T-helper 9 cell (primary cell): ENCODE measurements at regions not wholly inside any gene's neighbourhood (a gene's known extent, or its start where the extent isn't known, plus 50 kb on each side); places are given as distances from the start of the nearest gene placed in this dataset.

Experiments used
- DNase-seq: peaks from one replicate; pipeline ENCODE4 v3.0.0-alpha.2; 2020

DNA sequence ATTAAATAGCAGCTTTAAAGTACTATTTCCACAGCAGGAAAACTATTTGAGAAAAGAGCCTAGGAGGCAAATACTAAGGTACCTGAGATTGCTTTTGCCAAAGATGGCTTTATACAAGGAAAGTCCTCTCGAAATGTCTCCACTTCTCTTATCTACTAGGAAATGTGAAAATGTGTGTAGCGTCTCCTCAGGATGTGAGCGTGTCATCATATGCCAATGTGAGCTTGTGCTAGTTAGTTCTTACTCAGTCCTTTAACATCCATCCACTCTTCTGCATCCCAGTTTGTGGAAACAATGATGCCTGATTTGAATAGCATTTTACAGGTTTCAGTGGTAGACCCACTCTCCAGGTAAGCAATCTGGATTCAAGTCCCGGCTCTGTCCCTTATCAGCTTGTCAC lies 421.0 kb downstream of the DYNC2H1 start:
- DNase-seq = no peak

DNA sequence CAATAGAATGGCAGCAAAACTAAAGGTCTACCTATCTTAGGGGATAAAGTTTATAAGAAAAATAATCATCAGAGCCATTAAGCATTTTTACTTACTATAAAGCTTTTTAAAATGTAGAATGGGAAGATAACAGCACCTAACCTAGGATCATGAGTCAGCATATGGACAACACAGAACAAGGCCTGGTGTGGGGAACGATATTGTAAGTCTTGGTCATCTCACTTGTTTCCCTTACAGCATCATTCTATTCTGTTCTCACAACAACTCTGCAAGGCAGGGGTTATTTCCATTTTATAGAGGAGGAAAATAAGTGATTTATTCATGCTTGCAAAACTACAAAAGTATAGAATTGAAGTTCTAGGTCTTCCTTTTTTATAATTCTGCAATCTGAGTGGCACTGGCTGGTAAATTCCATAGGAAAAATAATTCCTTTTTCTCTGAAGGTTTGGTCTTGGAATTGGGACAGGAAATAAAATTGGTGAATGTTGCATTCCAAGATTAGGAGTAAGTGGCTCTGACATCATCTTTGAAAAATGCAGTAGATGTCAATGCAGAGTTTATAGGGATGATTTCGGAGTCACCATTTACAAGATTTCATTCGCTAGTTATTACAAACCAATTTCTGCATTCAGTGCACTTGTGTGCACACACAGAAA lies 423.0 kb downstream of the DYNC2H1 start:
- DNase-seq = no peak

DNA sequence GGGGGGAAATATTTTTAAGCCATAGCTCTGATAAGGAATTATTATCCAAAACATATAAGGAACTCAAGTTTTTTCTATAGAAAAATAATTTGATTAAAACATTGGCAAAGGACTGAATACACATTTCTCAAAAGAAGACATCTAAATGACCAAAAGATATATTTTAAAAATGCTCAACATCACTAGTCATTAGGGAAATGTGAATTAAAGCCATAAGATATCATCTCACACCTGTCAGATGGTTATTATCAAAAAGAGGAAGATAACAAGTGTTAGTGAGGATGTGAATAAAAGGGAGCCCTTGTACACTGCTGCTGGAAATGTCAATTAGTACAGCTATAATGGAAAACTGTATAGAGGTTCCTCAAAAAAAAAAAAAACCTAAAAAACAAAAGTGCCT lies 425.0 kb downstream of the DYNC2H1 start:
- DNase-seq = no peak

DNA sequence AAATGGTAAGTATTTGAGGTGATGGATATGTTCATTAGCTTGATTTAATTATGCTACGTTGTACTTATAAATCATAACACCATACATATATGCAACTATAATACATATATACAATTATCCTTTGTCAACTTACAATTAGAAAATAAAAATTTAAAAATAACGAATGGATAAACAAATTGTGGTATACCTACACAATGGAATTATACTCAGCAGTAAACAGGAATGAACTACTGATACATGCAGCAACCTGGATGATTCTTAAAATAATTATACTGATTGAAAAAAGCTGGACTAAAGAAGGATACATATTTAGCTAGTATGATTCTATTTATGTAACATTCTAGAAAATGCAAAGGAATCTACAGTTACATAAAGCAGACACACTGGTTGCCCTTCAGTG lies 425.7 kb downstream of the DYNC2H1 start:
- DNase-seq = no peak

DNA sequence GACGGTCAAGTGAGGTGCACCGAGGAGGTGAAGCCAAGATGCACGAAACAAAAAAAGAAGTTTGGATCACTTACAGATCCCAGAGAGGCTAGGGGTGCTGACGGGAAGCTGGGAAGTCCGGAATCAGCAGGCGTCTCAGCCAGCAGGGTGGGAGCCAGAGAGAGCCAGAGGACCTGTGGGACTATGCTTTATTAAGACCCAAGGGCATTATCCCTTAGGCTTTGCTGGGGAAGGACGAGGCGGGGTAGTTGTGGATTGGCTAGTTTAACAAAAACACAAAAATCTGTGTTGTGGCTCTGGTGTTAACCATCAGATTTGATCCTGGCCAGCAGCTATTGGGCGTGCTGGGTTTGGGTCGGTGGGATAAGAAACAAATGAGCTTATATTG lies 427.1 kb downstream of the DYNC2H1 start:
- DNase-seq = no peak

DNA sequence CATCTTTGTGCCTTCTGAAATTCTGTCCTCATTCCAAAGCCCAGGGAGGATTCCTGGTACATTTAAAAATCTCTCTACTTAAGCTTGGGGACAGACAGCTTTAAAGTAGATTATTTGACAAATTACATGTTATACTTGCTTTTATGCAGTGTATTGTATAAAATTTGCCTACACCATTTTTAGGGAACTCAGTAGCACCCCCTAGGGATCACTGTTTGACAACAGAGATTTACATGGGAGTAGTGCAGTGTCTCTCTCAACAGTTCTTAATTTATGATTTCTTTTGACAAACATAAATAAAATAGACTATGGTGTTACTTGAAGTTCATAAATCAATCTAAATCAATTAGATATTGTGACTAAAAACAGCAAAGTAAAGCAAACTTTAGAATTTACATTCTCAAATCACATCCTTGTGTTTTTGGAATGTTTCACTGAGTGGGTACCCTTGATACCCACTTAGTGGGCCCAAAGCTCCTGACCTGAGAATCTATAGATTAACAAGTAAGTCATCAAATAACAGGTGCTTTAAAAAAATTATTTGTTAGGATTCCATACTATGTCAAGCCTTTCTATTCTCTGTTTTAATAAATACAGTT lies 428.8 kb downstream of the DYNC2H1 start:
- DNase-seq = no peak

DNA sequence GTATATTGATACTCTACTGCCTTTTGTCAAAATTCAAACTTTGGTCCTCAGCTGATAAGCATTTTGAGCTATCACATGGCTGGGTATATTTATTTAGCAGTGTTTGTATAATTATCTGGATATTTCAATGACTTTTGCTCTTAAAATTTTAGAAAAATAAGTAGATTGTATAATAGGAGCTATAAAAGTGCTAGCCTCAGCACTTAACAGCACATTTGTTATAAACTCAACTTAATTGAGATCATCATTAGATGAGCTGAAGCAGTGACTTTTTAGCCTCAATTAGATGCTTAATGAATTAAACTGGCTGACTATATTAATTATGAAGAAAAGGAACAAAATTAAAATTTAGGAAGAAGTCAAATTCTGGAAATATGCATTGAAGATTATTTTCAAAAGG lies 429.9 kb downstream of the DYNC2H1 start:
- DNase-seq = no peak

DNA sequence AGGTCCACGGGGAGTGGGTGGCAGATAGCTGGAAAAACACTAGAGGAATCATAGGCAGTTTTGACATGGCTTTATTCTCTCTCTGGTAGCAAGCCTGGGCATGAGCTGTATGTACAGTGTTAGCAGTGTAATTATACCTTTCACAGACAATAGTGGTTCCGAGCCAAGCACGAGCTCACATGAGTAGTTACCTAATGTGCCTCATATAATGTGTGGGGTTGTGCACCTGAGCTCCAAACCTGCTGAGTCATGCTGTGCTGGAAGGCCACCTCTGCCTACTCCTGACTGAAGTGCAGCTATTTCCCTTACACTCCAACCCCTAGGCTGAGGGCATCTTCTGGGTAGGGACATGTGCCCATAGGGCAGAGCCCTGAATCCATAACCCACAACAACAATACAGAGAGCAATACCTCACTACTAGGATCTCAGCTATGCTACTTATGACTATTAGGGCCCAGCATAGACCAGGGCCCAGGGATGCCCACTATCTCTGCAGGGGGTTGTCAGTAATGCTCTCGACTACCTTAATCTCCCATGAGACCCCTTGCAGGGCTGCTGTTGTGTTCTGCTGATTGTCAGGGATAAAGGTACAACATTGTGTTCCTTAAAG lies 432.1 kb downstream of the DYNC2H1 start:
- peak; percentile 33 for DNase-seq

DNA sequence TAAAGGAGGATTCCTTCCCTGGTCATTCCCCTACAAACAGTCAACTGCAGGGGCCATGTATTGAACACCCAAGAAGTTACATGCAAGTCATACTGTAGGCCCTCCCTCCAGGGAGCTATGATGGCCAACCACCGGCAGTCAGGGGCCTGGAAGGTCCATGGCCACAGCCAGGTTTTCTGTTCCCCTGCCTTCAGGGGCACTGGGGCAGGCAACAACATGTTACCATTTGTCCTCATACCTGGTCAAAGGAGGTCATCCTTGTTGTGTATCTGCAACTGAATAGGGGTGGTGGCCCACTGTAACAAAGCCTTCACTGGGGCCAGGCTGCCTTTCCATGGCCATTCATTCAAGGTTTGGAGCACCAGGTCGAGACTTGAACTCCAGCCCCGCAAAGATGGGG lies 433.6 kb downstream of the DYNC2H1 start:
- no peak for DNase-seq

DNA sequence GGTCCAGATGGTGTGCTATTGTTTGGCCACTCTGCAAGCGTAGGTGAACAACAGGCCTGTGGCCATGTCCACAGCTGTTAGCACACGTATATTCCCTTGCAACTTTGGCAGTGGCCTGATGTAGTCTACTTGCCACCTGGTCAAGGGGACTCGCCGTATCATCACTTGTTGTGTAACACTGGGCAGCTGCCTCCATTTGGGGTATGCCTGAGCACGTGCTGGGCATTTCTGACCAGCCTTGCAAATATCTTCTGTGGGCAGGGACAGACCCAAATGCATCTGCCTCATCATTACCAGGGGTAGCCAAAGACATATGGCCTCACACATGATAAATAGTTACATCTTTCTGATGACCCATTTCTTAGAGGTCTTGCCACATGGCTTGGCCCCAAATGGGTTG lies 434.2 kb downstream of the DYNC2H1 start:
- DNase-seq = no peak

DNA sequence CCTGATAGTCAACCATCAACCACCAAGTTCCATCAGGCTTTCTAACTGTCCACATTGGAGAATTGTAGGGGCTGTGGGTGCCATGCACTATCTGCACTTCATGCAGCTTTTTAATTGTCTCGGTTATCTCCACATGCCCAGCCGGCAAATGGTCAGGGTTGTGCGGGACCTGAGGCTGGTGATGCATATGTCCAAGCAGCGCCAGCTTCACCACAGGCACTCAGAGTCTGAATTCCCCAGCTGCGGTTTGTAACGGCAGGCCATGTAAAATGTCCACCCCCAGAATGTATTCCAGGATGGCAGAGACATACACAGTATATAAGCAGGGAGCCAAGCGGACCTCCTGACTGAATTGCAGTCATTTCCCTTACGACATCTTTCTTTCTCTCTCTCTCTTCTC lies 435.6 kb downstream of the DYNC2H1 start:
- DNase-seq = no peak

DNA sequence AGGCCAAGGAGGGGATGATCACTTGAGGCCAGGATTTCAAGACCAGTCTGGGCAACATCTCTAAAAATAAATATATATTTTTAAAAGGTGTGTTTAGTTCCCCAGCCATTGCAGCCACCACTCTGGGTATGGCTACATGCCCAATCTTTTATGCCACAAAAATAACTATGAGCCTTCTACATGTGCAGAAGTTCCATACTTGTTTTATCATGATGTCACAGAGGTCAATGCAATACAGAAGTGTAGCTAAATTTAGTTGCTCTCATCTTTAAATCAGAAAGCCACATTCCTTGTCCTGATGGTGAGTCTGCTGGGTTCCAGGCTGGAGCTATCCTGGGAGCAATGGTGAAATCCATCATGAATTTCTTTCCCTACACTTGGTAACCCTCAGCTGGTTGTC lies 436.3 kb downstream of the DYNC2H1 start:
- DNase-seq = no peak

DNA sequence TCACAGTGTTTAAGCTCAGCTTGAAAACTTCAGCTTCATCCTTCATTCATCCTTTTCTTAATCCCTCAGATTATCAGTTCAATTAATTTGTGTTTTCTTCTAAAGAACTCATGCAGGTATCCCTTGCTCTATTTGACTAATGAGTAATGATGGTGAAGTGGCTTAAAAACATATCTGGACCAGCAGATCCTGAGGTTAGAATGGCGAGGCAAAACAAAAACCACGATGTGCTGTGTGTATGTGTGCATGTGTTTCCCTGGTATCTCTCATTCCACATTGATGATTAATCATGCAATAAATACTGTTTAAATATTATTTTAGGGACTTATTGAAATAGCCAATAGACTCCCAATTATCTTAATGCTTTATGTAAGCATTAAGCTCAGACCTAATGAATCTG lies 437.0 kb downstream of the DYNC2H1 start:
- DNase-seq = no peak

DNA sequence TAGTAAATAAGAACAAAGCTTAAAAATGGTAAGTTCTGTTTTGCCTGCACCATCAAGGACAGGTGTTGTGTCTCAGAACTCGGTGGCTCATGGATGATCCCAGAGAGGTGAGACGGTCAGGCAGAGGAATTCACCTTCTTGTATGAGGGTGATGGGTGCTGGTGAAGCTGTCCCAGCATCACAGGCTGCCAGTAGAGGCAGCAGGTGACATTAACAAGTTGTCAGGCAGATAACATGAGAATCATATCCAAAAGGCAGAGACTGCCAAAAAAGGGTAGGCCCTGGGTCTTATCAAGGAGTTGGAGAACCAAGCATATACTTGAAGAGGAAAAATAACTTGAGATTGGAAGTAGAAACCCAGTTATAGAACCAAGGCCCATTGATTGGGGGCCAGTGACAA lies 437.8 kb downstream of the DYNC2H1 start:
- DNase-seq = no peak

DNA sequence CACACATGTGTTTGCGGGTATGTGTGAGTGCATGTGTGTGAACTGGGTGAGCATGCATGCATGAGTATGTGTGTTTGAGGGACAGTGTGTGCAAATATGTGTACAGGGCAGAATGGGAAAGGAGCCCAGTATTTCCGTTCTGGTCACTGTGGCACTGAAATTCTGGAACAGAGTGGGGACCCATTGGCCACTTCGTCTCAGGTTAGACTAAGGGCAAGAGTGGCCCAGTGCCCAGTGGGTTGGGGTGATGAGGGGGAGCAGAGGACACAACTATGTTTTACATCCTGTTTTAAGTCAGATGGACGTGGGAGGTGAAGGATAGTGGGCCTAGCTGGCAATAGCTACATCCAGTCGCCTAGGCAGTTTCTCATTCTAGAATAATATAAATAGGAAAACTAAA lies 438.5 kb downstream of the DYNC2H1 start:
- DNase-seq = no peak

DNA sequence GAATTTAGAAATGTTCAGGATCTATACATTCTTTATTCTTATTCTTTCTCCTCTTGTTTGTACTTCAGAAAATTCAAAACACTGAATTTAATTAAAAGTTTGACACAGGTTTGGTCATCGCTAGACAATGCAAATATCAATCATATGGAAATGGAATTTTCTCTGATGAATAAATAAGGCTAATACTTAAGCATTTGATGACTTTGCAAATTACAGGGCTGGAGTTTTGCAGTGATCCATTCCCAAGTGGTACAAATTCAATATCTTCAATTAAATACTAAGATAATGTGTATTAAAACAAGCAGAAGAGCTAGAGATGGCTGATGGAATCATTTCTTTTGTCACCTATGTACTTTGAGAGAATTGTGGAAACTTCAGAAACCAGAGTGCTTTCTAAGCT lies 439.6 kb downstream of the DYNC2H1 start:
- no peak for DNase-seq

DNA sequence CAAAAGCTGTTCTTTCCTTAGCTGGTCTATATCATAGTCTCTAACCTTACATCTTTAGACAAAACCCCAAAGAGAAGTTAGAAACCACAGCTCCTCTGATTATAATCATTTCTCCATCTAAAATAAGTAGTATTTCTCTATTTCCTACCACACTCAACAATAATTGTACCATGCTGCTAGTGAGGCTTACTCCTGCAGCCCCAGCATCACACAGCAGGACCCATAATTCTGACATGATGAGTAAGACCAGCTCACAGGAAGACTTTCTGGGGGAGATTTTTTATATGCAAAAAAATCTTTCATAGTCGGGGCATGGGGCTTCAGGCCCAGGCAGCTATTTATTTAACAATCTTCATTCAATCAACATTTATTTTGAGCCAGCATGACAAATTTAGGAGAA lies 441.6 kb downstream of the DYNC2H1 start:
- no peak for DNase-seq

DNA sequence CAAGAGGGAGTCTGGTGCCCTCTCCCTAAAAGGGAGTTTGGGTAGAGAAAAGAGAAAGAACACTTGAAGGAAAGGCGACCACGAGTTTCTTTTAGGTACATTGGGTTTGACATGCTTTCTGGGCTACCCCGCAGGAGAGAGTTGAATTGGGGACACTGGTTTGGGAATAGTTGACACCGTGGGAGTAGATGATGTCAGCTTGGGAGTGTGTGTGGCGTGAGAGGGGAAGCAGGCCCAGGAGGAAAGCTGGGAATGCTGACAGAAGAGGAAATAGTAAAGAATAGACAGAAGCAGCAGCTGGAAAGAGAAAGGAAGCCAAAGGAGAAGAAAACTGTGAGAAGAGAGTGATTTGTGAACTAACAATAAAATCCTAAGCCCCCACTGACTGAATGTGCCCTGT lies 442.9 kb downstream of the DYNC2H1 start:
- DNase-seq = no peak

DNA sequence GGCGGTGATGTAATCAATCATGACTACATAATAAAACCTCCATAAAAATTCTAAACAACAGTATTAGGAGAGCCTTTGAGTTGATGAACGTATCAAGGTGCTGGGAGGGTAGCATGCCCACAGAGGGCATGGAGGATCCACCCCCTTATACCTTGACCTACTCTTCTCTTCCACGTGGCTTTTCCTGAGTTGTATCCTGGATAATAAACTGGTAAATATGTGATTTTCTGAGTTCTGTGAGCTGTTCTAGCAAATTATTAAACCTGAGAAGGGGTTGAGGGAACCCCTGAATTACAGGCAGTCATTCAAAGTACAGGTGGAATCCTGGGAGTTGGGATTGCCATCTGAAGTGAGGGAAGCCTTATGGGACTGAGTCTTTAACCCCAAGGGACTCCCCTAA lies 446.9 kb downstream of the DYNC2H1 start:
- no peak for DNase-seq

DNA sequence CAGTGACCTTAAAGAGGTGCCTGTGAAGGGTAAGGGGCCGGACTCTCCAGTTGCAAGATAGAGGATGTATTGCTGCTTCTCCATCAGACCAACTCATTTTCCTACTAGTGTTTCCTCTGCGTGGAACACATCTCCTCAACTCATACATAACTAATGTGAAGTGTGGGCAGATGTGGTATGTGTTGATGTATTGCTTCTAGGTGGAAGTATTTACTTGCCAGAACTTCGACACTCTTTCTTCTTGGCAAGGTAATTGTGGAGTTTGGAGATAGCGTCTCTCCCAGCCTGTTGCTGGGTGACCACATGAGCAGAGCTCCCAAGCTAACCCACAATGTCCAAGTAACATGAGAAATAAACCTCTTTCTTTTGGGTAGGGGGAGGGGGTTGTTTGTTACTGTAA lies 456.9 kb downstream of the DYNC2H1 start:
- no peak for DNase-seq

DNA sequence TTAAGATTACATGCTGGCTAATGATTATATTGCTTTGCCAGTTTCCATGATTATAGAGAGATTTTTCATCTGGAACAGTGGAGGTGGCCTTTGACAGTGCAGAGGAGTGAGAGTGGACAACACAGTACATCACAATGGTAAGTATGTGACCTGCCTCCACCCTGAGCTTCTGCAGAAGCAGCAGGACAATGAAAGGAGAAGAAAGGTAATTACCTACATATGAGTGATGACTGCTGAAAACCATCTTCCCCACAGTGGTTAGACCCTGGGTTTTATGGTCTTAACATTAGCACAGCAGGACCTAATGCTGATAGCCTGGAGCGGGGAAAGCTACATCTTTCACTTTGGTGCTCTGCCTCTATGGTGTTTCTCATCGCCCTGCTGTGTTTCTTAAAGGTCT lies 454.7 kb upstream of the DDI1 start:
- no peak for DNase-seq

DNA sequence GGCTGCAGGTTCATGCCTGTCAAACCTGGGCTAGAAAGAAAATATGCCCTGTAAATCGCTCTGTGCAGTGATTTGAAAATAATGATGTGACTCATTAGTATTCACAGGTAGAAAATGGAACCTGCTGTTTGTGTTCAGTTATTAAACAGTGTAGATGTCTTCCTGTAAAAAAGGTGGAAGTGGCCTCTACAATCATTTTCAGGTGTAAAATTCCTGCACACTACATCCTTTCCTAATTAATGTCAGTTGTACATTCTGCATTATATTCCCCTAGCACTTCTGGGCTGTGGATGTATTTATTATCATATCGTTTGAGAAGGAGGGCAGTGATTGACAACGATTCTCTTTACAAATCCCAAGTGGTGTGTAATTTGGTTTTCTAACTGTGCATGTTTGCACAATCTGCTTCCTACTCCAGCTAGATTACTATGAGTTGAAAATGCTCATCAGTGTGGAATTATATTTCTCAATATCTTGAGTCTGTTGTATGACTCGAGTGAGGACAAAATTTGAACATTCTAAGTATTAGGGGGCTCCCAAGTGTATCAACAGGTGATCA lies 454.0 kb upstream of the DDI1 start:
- DNase-seq = no peak

DNA sequence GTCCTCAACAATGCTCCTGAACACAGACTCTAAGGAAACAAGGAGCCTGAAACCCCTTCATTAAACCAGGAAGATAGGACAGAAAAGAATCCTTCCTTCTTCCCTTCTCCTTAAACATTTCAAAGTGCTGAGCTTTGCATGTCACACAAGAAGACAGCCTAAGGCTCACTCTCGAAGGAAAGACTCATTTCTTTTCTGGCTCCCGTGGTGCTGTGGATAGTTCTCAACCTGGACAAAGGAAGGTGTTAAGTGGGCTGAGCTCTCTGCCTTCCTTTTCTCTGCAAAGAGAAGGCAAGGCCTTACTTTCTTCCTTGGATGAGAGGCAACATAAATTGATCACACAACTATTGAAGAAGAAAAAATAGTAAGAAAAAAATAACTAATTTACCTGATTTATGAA lies 452.4 kb upstream of the DDI1 start:
- no peak for DNase-seq

DNA sequence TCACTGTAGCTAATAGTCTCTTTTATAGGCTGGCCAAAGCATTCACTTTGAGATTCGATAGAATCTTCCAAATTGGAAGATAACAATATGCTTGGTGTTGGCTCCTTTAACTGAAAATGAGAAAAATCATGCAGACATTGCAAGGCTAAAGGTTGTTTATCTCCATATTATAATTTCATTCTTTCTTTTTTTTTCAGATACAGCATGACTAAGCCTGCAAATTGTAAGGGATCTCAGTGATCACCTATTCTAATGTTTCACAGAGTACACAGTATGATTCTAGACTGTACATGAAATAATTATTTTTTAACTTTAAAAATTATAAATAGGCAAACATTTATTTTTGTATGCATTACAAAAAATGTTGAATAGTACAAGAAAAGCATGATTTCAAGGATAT lies 451.7 kb upstream of the DDI1 start:
- DNase-seq = no peak

DNA sequence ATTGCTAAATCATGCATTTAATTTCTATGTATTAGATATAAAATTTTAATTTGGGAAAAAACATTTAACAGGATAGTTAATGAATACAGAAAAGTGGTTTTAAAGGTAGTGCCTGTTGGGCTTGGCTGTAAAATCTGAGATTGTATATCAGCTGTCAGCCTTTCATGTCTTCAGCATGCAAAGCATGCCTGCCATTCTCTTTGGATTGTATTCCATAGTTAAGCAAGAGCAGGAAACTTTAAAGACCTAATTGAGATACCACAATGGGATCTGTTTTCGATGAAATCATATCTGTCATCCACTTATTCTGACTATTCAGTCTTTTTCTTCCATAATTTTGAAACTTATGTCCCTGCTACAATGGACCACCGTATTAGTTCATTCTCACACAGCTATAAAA lies 451.0 kb upstream of the DDI1 start:
- DNase-seq = no peak
